Uterus (tissue), 2 donors: ENCODE measurements at regions not wholly inside any gene's neighbourhood (a gene's known extent, or its start where the extent isn't known, plus 50 kb on each side); places are given as distances from the start of the nearest gene placed in this dataset.

Source experiments
- CTCF ChIP-seq, 4 experiments: fragments of 200-600 bp in 2 of 4; fragments of 450-650 bp in 2 of 4; sonication (generic) in 2 of 4; IDR thresholded peaks; one replicate each; pipeline ENCODE4 v1.5.1; 2016 to 2019; ENCODE audit warnings: antibody characterized with exemption in 4 of 4, mild to moderate bottlenecking in 2 of 4, moderate library complexity in 1 of 4
- POLR2A ChIP-seq, 2 donors: fragments of 450-650 bp; IDR thresholded peaks; one replicate each; pipeline ENCODE4 v1.6.1; 2016; ENCODE audit warnings: antibody characterized with exemption in 2 of 2, mild to moderate bottlenecking in 1 of 2, moderate library complexity in 1 of 2

DNA sequence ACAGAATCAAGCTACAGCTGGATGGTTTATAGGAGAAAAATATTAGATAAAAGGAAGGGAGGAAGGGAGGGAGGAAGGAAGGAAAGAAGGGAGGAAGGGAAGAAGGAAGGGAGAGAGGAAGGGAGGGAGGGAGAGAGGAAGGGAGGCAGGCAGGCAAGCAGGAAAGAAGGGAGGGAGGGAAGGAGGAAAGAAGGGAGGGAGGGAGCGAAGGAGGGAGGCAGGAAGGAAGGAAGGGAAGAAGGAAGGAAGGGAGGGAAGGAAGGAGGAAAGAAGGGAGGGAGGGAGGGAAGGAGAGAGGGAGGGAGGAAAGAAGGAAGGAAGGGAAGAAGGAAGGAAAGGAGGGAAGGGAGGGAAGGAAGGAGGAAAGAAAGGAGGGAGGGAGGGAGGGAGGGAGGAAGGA, 77.9 kb upstream of the C1QTNF7 start:
- no peak for TF ChIP-seq CTCF (IDR thresholded peaks at IDR 0.05)
- TF ChIP-seq POLR2A (IDR thresholded peaks at IDR 0.05) = no peak
